ENCODE measurements at regions not wholly inside any gene's neighbourhood (a gene's known extent, or its start where the extent isn't known, plus 50 kb on each side); places are given as distances from the start of the nearest gene placed in this dataset.

GRCh38 chr4:90028460-90028859 lies 98.7 kb upstream of the CCSER1 start:
- TF ChIP-seq CTCF (IDR thresholded peaks at IDR 0.05; ENCODE audit: partially characterized antibody, unreplicated experiment): no peak
- Mint-ChIP-seq H3K27ac (ENCODE audit: unreplicated experiment) (no peak overlapping the region), H3K36me3 (ENCODE audit: unreplicated experiment) (no peaks in the 10 kb centered on the region), H3K4me3 (ENCODE audit: unreplicated experiment) (no peak overlapping the region), H3K27me3 (ENCODE audit: unreplicated experiment) (no peaks in the 10 kb centered on the region), H3K9me3 (ENCODE audit: unreplicated experiment) (peaks cover 2% of the 10 kb centered on the region), H3K4me1 (ENCODE audit: low read depth, unreplicated experiment) (peaks cover 21% of the 10 kb centered on the region)
- no peak for DNase-seq

GRCh38 chr4:90030202-90030601 lies 97.0 kb upstream of the CCSER1 start:
- no peaks in the 10 kb centered on the region for H3K27me3 Mint-ChIP-seq (ENCODE audit: unreplicated experiment)
- no peak for TF ChIP-seq CTCF (IDR thresholded peaks at IDR 0.05; ENCODE audit: partially characterized antibody, unreplicated experiment)
- no peak overlapping the region for H3K4me3 Mint-ChIP-seq (ENCODE audit: unreplicated experiment)
- peaks cover 21% of the 10 kb centered on the region for H3K4me1 Mint-ChIP-seq (ENCODE audit: low read depth, unreplicated experiment)
- peaks cover 6% of the 10 kb centered on the region for H3K9me3 Mint-ChIP-seq (ENCODE audit: unreplicated experiment)
- no peak overlapping the region for H3K27ac Mint-ChIP-seq (ENCODE audit: unreplicated experiment)
- H3K36me3 Mint-ChIP-seq (ENCODE audit: unreplicated experiment): no peaks in the 10 kb centered on the region
- no peak for DNase-seq

GRCh38 chr4:90030953-90031352 lies 96.2 kb upstream of the CCSER1 start:
- H3K4me1 Mint-ChIP-seq (ENCODE audit: low read depth, unreplicated experiment): peaks cover 18% of the 10 kb centered on the region
- no peaks in the 10 kb centered on the region for H3K27me3 Mint-ChIP-seq (ENCODE audit: unreplicated experiment)
- no peak overlapping the region for H3K27ac Mint-ChIP-seq (ENCODE audit: unreplicated experiment)
- H3K36me3 Mint-ChIP-seq (ENCODE audit: unreplicated experiment): no peaks in the 10 kb centered on the region
- DNase-seq: no peak
- TF ChIP-seq CTCF (IDR thresholded peaks at IDR 0.05; ENCODE audit: partially characterized antibody, unreplicated experiment): no peak
- peaks cover 8% of the 10 kb centered on the region for H3K9me3 Mint-ChIP-seq (ENCODE audit: unreplicated experiment)
- H3K4me3 Mint-ChIP-seq (ENCODE audit: unreplicated experiment): no peak overlapping the region

- no peaks in the 10 kb centered on the region for H3K36me3 Mint-ChIP-seq (ENCODE audit: unreplicated experiment)
- no peak overlapping the region for H3K4me3 Mint-ChIP-seq (ENCODE audit: unreplicated experiment)
- H3K27me3 Mint-ChIP-seq (ENCODE audit: unreplicated experiment): no peaks in the 10 kb centered on the region
- no peak for DNase-seq
- no peak for TF ChIP-seq CTCF (IDR thresholded peaks at IDR 0.05; ENCODE audit: partially characterized antibody, unreplicated experiment)
- peaks cover 6% of the 10 kb centered on the region for H3K9me3 Mint-ChIP-seq (ENCODE audit: unreplicated experiment)
- peaks cover 8% of the 10 kb centered on the region for H3K4me1 Mint-ChIP-seq (ENCODE audit: low read depth, unreplicated experiment)
- no peak overlapping the region for H3K27ac Mint-ChIP-seq (ENCODE audit: unreplicated experiment)
Measured at GRCh38 chr4:90039122-90039521, 88.1 kb upstream of the CCSER1 start.

GRCh38 chr4:90051999-90052398 lies 75.2 kb upstream of the CCSER1 start:
- DNase-seq: no peak
- Mint-ChIP-seq H3K4me1 (ENCODE audit: low read depth, unreplicated experiment) (no peaks in the 10 kb centered on the region), H3K4me3 (ENCODE audit: unreplicated experiment) (no peak overlapping the region), H3K27me3 (ENCODE audit: unreplicated experiment) (no peaks in the 10 kb centered on the region), H3K9me3 (ENCODE audit: unreplicated experiment) (no peaks in the 10 kb centered on the region), H3K36me3 (ENCODE audit: unreplicated experiment) (no peaks in the 10 kb centered on the region), H3K27ac (ENCODE audit: unreplicated experiment) (no peak overlapping the region)
- no peak for TF ChIP-seq CTCF (IDR thresholded peaks at IDR 0.05; ENCODE audit: partially characterized antibody, unreplicated experiment)

Data from glutamatergic neuron (in vitro differentiated cells).